ENCODE measurements at regions not wholly inside any gene's neighbourhood (a gene's known extent, or its start where the extent isn't known, plus 50 kb on each side); places are given as distances from the start of the nearest gene placed in this dataset.
"Not testable (repeated sequence)": the region's sequence is repeated elsewhere in the genome, so short reads cannot be mapped to it uniquely, and the experiment has no call there.

DNA sequence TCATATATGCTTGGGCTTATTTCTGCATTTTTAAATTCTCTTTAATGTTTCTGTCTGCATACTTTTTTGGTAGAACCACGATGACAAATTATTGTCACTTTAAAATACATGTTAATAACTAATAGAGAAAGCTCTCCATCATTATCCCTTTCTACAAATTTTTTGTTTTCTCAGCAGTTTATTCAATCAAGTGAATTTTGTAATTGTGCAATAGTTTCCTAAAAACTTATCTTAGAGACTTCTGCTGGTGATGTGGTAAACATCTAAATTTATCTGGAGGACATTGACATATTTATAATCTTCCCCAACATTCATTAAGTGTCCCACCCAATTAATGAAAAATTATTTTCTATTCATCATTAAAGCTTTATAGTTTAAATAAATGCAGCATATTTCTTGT is 215.3 kb downstream of the MEX3B start:
- no peak overlapping the region for H3K4me3 ChIP-seq (ENCODE audit: low read depth, low read length)
- TF ChIP-seq, protein P1, sequence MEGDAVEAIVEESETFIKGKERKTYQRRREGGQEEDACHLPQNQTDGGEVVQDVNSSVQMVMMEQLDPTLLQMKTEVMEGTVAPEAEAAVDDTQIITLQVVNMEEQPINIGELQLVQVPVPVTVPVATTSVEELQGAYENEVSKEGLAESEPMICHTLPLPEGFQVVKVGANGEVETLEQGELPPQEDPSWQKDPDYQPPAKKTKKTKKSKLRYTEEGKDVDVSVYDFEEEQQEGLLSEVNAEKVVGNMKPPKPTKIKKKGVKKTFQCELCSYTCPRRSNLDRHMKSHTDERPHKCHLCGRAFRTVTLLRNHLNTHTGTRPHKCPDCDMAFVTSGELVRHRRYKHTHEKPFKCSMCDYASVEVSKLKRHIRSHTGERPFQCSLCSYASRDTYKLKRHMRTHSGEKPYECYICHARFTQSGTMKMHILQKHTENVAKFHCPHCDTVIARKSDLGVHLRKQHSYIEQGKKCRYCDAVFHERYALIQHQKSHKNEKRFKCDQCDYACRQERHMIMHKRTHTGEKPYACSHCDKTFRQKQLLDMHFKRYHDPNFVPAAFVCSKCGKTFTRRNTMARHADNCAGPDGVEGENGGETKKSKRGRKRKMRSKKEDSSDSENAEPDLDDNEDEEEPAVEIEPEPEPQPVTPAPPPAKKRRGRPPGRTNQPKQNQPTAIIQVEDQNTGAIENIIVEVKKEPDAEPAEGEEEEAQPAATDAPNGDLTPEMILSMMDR (IDR thresholded peaks at IDR 0.05; ENCODE audit: borderline replicate concordance, insufficient read depth, low read depth, low read length): no peak

DNA sequence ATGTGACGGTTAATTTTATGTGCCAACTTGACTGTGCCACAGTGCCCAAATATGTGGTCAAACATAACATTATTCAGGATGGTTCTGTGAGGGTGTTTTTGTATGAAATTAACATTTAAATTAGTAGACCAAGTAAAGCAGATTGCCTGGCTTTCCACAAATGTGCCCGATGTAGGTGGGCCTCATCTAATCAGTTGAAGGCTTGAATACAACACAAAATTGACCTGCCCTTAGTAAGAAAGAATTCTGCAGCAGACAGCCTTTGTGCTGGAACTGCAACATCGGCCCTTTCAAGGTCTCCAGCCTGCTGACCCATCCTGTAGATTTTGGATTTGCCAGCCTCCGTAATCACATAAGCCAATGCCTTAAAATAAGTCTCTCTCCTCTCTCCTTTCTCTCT is 215.9 kb downstream of the MEX3B start:
- TF ChIP-seq, protein P1 (IDR thresholded peaks at IDR 0.05; ENCODE audit: borderline replicate concordance, insufficient read depth, low read depth, low read length): no peak
- no peak overlapping the region for H3K4me3 ChIP-seq (ENCODE audit: low read depth, low read length)

DNA sequence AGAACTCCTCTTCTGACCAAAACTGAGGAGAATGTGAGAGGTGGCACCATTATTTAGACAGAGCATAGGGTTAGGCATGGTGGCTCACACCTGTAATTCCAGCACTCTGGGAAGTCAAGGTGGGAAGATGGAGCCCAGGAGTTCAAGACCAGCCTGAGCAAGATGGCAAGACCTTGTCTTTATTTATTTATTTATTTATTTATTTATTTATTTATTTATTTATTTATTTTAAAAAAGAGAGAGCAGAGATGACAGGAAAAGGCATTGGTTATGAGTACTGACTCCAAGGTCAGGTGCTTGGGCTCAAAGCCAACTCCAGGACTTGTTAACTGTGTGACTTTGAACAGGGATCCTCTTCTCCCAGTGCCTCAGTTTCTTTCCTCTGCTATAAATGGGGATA is 217.7 kb downstream of the MEX3B start:
- H3K4me3 ChIP-seq (ENCODE audit: low read depth, low read length): no peak overlapping the region
- TF ChIP-seq, protein P1 (IDR thresholded peaks at IDR 0.05; ENCODE audit: borderline replicate concordance, insufficient read depth, low read depth, low read length): no peak

DNA sequence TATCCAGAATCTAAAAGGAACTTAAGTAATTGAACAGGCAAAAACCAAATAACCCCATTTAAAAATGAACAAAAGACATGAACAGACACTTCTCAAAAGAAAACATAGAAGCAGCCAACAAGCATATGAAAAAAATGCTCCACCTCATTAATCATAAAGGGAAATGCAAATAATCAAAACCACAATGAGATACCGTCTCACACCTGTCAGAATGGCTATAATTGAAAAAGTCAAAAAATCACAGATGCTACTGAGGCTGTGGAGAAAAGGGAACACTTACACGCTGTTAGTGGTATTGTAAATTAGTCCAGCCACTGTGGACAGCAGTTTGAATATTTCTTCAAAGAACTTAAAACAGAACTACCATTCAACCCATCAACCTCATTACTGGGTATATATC is 220.7 kb downstream of the MEX3B start:
- H3K4me3 ChIP-seq (ENCODE audit: low read depth, low read length): no peak overlapping the region

DNA sequence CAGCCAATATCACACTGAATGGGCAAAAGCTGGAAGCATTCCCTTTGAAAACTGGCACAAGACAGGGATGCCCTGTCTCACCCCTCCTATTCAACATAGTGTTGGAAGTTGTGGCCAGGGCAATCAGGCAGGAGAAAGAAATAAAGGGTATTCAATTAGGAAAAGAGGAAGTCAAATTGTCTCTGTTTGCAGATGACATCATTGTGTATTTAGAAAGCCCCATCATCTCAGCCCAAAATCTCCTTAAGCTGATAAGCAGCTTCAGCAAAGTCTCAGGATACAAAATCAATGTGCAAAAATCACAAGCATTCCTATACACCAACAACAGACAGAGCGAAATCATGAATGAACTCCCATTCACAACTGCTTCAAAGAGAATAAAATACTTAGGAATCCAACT is 223.2 kb downstream of the MEX3B start:
- H3K4me3 ChIP-seq (ENCODE audit: low read depth, low read length): not testable (repeated sequence)

More for the DNA sequence above, 220.7 kb downstream of the MEX3B start:
- TF ChIP-seq, protein P1 (IDR thresholded peaks at IDR 0.05; ENCODE audit: borderline replicate concordance, insufficient read depth, low read depth, low read length): no peak

DNA sequence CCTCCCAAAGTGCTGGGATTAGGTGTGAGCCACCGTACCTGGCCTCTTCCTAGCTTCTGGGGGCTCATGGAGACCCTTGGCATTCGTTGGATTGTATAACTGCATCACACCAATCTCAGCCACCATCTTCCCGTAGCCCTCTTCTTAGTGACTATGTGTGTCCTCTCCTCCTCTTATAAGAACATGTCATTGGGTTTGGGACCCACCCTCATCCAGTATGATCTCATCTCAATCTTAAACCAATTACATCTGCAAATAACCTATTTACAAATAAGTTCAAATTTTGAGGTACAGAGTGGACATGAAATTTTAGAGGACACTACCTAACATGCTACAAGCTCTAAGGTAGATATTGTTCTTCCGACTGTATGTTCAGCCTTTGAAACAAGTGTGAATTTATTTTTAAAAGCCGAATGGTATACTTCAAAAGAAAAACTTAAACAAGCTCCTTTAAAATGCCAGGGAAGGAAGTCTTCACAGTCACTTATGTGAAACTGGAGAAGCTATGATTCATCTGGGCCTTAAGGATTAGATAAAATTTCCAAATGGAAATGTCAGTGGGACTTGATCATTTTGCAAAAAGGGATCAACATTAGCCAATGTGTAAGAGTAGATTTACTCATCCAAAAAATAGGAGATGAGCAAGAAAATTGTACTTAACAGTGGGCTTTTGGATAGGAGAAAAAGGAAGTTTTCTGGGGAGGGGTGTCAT is 225.7 kb downstream of the MEX3B start:
- no peak overlapping the region for H3K4me3 ChIP-seq (ENCODE audit: low read depth, low read length)
- TF ChIP-seq, protein P1 (IDR thresholded peaks at IDR 0.05; ENCODE audit: borderline replicate concordance, insufficient read depth, low read depth, low read length): no peak

DNA sequence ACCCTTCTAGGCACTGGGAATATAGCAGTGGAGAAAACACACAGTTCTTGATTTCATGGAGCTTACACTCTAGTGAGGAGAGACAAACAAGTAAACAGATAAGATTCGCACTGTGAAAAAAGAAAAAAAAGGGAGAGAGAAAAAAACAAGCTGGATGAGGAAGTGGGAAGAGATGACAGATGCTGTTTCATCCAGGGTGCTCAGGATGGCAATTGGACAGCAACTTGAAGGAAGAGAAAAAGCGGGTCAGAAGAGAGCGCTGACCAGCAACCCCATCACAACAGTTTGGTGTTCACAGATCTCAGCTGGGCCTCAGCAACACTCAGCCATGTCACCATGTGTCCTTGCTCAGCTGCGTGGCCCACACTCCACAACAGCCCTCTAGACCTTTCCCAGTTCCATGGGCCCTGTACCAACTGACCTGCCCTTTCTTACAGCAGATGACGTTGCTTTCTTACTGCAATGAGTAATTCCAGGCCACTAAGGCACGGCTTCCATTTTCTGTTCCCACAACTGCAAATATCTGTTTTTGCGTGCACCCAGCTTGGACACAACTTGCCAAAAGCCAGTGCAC is 230.8 kb downstream of the MEX3B start:
- TF ChIP-seq, protein P1 (IDR thresholded peaks at IDR 0.05; ENCODE audit: borderline replicate concordance, insufficient read depth, low read depth, low read length): no peak
- no peak overlapping the region for H3K4me3 ChIP-seq (ENCODE audit: low read depth, low read length)
